ENCODE measurements at regions not wholly inside any gene's neighbourhood (a gene's known extent, or its start where the extent isn't known, plus 50 kb on each side); places are given as distances from the start of the nearest gene placed in this dataset.
"Not testable (repeated sequence)": the region's sequence is repeated elsewhere in the genome, so short reads cannot be mapped to it uniquely, and the experiment has no call there.

DNA sequence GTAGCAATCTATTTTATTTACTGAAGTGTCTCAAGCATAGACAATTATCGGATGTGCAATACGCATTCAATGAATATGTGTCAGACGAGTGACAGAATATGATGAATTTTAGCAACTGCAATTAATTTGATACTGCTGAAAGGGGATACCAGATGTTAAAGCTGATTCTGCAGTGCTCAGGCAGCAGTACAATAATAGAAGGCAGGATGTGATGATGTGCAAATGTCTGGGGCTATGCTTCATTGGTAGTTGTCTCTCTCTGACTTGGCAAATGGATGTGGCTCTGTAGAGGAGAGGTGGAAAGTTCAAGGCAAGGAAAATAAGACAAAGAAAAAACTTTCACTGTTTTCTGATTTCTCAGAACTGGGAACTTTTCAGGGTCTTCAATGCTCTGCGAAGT is 721.2 kb downstream of the CDH18 start:
- H3K9me3 Mint-ChIP-seq: peaks cover 12% of the 10 kb centered on the region
- no peak for ATAC-seq
- H3K4me1 Mint-ChIP-seq (ENCODE audit: low read depth): no peaks in the 10 kb centered on the region
- POLR2A ChIA-PET: no interaction called here
- intact Hi-C loops (cut with micrococcal nuclease): no loop called here
- TF ChIP-seq CTCF (IDR thresholded peaks at IDR 0.05): no peak
- no peaks in the 10 kb centered on the region for H3K36me3 Mint-ChIP-seq (ENCODE audit: low read depth)
- no peak overlapping the region for H3K4me3 Mint-ChIP-seq
- H3K27ac Mint-ChIP-seq: no peak overlapping the region
- no peak for DNase-seq
- no peaks in the 10 kb centered on the region for H3K27me3 Mint-ChIP-seq
- CTCF ChIA-PET: no interaction called here

DNA sequence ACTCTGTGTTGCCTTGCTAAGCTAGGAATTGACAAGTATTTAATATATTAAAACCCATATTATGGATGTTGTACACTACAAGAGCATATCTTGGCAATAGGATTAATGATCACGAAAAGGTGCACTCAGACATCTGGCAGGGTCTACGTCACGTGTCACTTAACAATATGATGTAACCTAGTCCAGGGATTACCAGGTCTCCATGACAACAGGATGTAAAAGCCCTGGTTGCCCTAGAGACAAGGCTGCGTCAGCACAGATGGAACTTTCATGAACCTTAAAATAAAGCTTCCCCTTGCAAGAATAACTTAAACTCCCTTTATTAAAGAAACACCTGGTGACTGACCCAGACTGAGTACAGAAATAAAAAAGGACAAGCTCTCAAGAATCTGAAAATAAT is 717.8 kb downstream of the CDH18 start:
- ChIA-PET POLR2A (no interaction called here), CTCF (no interaction called here)
- Mint-ChIP-seq H3K36me3 (ENCODE audit: low read depth) (no peaks in the 10 kb centered on the region), H3K27me3 (no peaks in the 10 kb centered on the region), H3K27ac (no peak overlapping the region), H3K4me3 (no peak overlapping the region), H3K9me3 (peaks cover 11% of the 10 kb centered on the region), H3K4me1 (ENCODE audit: low read depth) (no peaks in the 10 kb centered on the region)
- TF ChIP-seq CTCF (IDR thresholded peaks at IDR 0.05): no peak
- ATAC-seq: no peak
- intact Hi-C loops (cut with micrococcal nuclease): no loop called here
- DNase-seq: no peak

GRCh38 chr5:19274578-19274977 is 713.4 kb downstream of the CDH18 start:
- H3K4me1 Mint-ChIP-seq (ENCODE audit: low read depth): no peaks in the 10 kb centered on the region
- ATAC-seq (no peak), DNase-seq (no peak)
- peaks cover 10% of the 10 kb centered on the region for H3K9me3 Mint-ChIP-seq
- ChIA-PET POLR2A (no interaction called here), CTCF (no interaction called here)
- no peak overlapping the region for H3K27ac Mint-ChIP-seq
- TF ChIP-seq CTCF (IDR thresholded peaks at IDR 0.05): no peak
- H3K4me3 Mint-ChIP-seq: no peak overlapping the region
- no peaks in the 10 kb centered on the region for H3K27me3 Mint-ChIP-seq
- H3K36me3 Mint-ChIP-seq (ENCODE audit: low read depth): no peaks in the 10 kb centered on the region
- intact Hi-C loops (cut with micrococcal nuclease): no loop called here

DNA sequence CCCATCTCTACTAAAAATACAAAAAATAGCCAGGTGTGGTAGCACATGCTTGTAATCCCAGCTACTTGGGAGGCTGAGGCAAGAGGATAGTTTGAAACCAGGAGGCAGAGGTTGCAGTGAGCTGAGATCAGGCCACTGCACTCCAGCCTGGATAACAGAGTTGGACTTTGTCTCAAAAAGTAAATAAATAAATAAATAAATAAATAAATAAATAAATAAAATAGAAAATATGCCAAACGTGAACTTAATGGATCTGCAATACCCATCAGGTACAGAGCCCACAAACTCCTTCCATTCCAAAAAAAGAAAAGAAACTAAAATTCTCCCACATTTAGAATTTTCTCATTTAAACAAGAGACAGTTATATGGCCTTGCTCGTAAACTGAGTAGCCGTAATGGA is 702.7 kb downstream of the CDH18 start:
- CTCF ChIA-PET: no interaction called here
- H3K27ac Mint-ChIP-seq: no peak overlapping the region
- no peaks in the 10 kb centered on the region for H3K27me3 Mint-ChIP-seq
- DNase-seq (no peak), ATAC-seq (no peak)
- no peaks in the 10 kb centered on the region for H3K36me3 Mint-ChIP-seq (ENCODE audit: low read depth)
- POLR2A ChIA-PET: no interaction called here
- TF ChIP-seq CTCF (IDR thresholded peaks at IDR 0.05): no peak
- intact Hi-C loops (cut with micrococcal nuclease): no loop called here
- H3K9me3 Mint-ChIP-seq: peaks cover 7% of the 10 kb centered on the region
- H3K4me3 Mint-ChIP-seq: no peak overlapping the region
- H3K4me1 Mint-ChIP-seq (ENCODE audit: low read depth): no peaks in the 10 kb centered on the region

- H3K4me1 Mint-ChIP-seq (ENCODE audit: low read depth); ATAC-seq; H3K27me3 Mint-ChIP-seq; H3K27ac Mint-ChIP-seq; DNase-seq; POLR2A ChIA-PET; H3K36me3 Mint-ChIP-seq (ENCODE audit: low read depth); intact Hi-C loops (cut with micrococcal nuclease); H3K4me3 Mint-ChIP-seq; CTCF ChIA-PET: not testable (repeated sequence)
- peaks cover 11% of the 10 kb centered on the region for H3K9me3 Mint-ChIP-seq
These were observed 700.3 kb downstream of the CDH18 start for GRCh38 chr5:19287548-19288277.

GRCh38 chr5:19288311-19288710 is 699.7 kb downstream of the CDH18 start:
- DNase-seq; ATAC-seq; POLR2A ChIA-PET; H3K27ac Mint-ChIP-seq; H3K27me3 Mint-ChIP-seq; intact Hi-C loops (cut with micrococcal nuclease); H3K4me1 Mint-ChIP-seq (ENCODE audit: low read depth); H3K4me3 Mint-ChIP-seq; H3K36me3 Mint-ChIP-seq (ENCODE audit: low read depth); CTCF ChIA-PET: not testable (repeated sequence)
- H3K9me3 Mint-ChIP-seq: peaks cover 11% of the 10 kb centered on the region

All from activated CD8-positive, alpha-beta T cell treated with anti-CD3 and anti-CD28 coated beads for 36 hours (primary cell).